ENCODE measurements at regions not wholly inside any gene's neighbourhood (a gene's known extent, or its start where the extent isn't known, plus 50 kb on each side); places are given as distances from the start of the nearest gene placed in this dataset.

- TF ChIP-seq CTCF (IDR thresholded peaks at IDR 0.05; ENCODE audit: insufficient read depth, low read length) (no peak), SPI1 (IDR thresholded peaks at IDR 0.05; ENCODE audit: borderline replicate concordance, low read depth) (no peak), POLR2AphosphoS5 (IDR thresholded peaks at IDR 0.05; ENCODE audit: low read depth) (no peak), GABPA (IDR thresholded peaks at IDR 0.05; ENCODE audit: low read depth) (no peak), REST (IDR thresholded peaks at IDR 0.05; ENCODE audit: insufficient replicate concordance, low read depth) (no peak)
These were observed 241.1 kb downstream of the TENT5A start for GRCh38 chr6:81511423-81511822.

Data from HL-60 (cell line).